Activated CD4-positive, alpha-beta T cell treated with anti-CD3 and anti-CD28 coated beads for 48 hours (primary cell): ENCODE measurements at regions not wholly inside any gene's neighbourhood (a gene's known extent, or its start where the extent isn't known, plus 50 kb on each side); places are given as distances from the start of the nearest gene placed in this dataset.

Source experiments
- DNase-seq: peaks from one replicate; pipeline ENCODE4 v3.0.0-alpha.2; 2020

GRCh38 chr9:108212184-108212583 is 643.6 kb downstream of the ACTL7B start:
- DNase-seq, result no peak

- no peak for DNase-seq
These were observed 644.3 kb downstream of the ACTL7B start for GRCh38 chr9:108211411-108211955.

GRCh38 chr9:108209132-108209685 is 646.6 kb downstream of the ACTL7B start:
- DNase-seq, result no peak

- no peak for DNase-seq
These were observed 648.1 kb downstream of the ACTL7B start for GRCh38 chr9:108207561-108208165.

- no peak for DNase-seq
These were observed 650.5 kb downstream of the ACTL7B start for GRCh38 chr9:108205276-108205675.

- no peak for DNase-seq
These were observed 657.9 kb downstream of the ACTL7B start for GRCh38 chr9:108197899-108198298.

- DNase-seq, result no peak
These were observed 658.8 kb downstream of the ACTL7B start for GRCh38 chr9:108197008-108197365.

GRCh38 chr9:108196332-108197007 is 659.3 kb downstream of the ACTL7B start:
- no peak for DNase-seq

- no peak for DNase-seq
These were observed 661.6 kb downstream of the ACTL7B start for GRCh38 chr9:108194154-108194553.

- no peak for DNase-seq
These were observed 662.6 kb downstream of the ACTL7B start for GRCh38 chr9:108193026-108193710.

GRCh38 chr9:108191065-108191464 is 664.7 kb downstream of the ACTL7B start:
- no peak for DNase-seq

- no peak for DNase-seq
These were observed 666.8 kb downstream of the ACTL7B start for GRCh38 chr9:108188976-108189375.

GRCh38 chr9:108188482-108188881 is 667.3 kb downstream of the ACTL7B start:
- DNase-seq, result no peak

GRCh38 chr9:108186642-108187395 is 669.0 kb downstream of the ACTL7B start:
- DNase-seq, result no peak

GRCh38 chr9:108185613-108186012 is 670.2 kb downstream of the ACTL7B start:
- DNase-seq, result no peak

GRCh38 chr9:108184941-108185340 is 670.8 kb downstream of the ACTL7B start:
- no peak for DNase-seq

- no peak for DNase-seq
These were observed 671.8 kb downstream of the ACTL7B start for GRCh38 chr9:108184009-108184408.

GRCh38 chr9:108182950-108183381 is 672.8 kb downstream of the ACTL7B start:
- DNase-seq, result no peak

- no peak for DNase-seq
These were observed 673.5 kb downstream of the ACTL7B start for GRCh38 chr9:108182270-108182669.

- DNase-seq, result no peak
These were observed 674.3 kb downstream of the ACTL7B start for GRCh38 chr9:108181441-108181840.

- DNase-seq, result no peak
These were observed 675.2 kb downstream of the ACTL7B start for GRCh38 chr9:108180541-108180940.

- DNase-seq, result no peak
These were observed 677.5 kb downstream of the ACTL7B start for GRCh38 chr9:108178318-108178717.
